ENCODE measurements at regions not wholly inside any gene's neighbourhood (a gene's known extent, or its start where the extent isn't known, plus 50 kb on each side); places are given as distances from the start of the nearest gene placed in this dataset.

DNA sequence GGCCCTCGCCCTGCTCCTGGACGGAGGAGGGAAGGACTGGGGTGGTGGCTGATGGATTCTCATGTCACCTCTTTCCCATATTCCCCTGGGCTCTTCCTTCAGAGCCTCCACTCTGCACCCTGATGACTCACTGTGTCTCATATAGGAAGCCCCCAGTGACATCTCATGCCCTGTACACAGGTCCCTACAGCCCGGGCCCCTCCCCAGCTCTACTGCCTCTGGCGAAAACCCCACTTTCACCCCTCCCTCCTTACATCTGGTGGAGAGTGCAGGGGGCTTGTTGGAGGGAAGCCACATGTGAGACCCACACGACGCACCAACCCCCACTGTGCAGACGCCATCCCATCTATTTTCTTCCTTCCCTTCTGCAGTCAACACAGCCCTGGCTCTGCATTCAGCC is 72.8 kb upstream of the ZNF479 start:
- TF ChIP-seq, protein P1, sequence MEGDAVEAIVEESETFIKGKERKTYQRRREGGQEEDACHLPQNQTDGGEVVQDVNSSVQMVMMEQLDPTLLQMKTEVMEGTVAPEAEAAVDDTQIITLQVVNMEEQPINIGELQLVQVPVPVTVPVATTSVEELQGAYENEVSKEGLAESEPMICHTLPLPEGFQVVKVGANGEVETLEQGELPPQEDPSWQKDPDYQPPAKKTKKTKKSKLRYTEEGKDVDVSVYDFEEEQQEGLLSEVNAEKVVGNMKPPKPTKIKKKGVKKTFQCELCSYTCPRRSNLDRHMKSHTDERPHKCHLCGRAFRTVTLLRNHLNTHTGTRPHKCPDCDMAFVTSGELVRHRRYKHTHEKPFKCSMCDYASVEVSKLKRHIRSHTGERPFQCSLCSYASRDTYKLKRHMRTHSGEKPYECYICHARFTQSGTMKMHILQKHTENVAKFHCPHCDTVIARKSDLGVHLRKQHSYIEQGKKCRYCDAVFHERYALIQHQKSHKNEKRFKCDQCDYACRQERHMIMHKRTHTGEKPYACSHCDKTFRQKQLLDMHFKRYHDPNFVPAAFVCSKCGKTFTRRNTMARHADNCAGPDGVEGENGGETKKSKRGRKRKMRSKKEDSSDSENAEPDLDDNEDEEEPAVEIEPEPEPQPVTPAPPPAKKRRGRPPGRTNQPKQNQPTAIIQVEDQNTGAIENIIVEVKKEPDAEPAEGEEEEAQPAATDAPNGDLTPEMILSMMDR (tag by site-specific recombination; IDR thresholded peaks at IDR 0.05) = no peak
- TF ChIP-seq ZNF692 (tag by site-specific recombination; IDR thresholded peaks at IDR 0.05) = no peak

All from HEK293 (cell line).